ENCODE measurements at regions not wholly inside any gene's neighbourhood (a gene's known extent, or its start where the extent isn't known, plus 50 kb on each side); places are given as distances from the start of the nearest gene placed in this dataset.
"Not testable (repeated sequence)": the region's sequence is repeated elsewhere in the genome, so short reads cannot be mapped to it uniquely, and the experiment has no call there.

DNA sequence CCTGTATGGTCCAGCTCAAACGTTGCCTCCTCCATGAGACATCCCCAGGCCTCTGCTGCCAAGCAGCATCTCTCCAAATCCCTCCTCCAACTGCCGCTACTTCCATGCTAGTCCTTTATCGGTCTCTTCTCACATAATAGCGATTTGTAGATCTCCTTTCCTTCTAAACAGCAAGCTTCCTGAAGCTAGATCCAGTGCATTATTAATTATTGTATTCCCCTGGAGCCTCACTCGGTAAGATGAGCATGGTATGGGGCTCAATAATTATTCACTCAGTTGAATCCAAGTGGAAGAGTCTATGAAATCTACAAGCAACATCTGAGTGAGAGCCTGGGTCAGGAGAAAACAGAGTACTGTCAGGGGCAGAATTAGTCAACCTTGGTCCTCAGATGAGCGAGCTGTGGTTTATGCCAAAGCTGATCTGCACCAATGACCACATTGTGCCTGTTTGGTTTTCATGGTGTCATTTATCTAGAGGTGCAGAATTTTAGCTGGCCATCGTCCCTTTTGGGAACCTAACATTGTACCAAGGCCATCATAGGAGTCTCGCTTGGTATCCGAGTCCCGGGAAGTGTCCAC is 93.8 kb upstream of the UBE2E1 start:
- no peak for DNase-seq
- Histone ChIP-seq H3K4me1 (ENCODE audit: control insufficient read depth, insufficient read depth, low read length) (no peaks in the 10 kb centered on the region), H3K27ac (ENCODE audit: low read length) (no peak overlapping the region), H3K9me3 (ENCODE audit: control insufficient read depth, low read length) (no peaks in the 10 kb centered on the region), H3K4me3 (ENCODE audit: low read length) (no peak overlapping the region), H3K27me3 (ENCODE audit: control insufficient read depth, insufficient read depth) (no peaks in the 10 kb centered on the region)
- intact Hi-C loops (cut with DNase I), result loop anchor here in 1 of 4 donors (10.0 kb wide), 1 partner anchor 63 kb away; no protein-coding TSS in a partner anchor
- 68% methylated on average over 10 of the region's 10 CpGs for WGBS
- ATAC-seq, result peak; percentile 45 to 56

DNA sequence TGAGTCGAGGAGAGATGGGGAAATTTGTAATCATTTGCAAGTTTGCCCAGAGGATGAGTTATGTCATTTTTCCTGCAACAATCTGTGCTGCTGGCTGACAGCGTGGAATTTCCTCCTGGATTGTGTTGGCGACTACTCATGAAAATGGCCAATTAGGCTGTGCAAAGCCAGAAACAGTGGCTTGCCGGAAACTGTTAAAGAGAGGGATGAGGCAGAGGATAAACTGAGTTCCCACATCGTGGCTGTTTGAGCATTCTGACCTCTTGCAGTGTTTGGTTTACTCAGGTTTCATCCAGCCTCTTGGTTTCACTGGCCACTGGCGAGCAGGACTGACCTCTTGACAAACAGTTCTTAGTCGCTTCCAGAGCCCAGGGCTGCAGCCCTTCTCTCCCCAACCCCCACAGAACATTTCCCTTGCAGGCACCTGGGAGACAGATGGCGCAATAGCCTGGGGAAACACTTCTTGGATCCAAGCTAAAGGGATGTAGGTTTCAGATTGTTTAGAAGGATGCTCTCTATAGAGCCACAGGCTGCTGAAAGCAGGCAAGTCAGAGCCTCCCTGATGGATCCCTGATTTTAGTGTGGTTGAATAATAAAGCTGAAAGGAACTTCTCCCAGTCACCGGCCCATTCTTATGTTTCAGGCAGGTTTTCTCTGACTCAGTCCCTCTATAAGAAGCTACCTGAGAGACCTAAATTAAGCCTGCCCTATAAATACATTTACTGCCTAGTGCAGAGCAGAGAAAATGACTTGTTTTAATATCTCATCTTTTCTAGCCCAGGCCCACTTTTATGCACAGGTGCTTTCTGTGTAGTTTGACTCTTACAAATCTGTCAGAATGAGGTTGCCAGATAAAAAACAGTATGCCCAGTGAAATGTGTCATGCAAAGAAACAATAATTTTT is 92.8 kb upstream of the UBE2E1 start:
- DNase-seq, result peak in 2 of 3 donors; percentile 44 to 62
- WGBS, result 24% methylated on average over 9 of the region's 9 CpGs
- Histone ChIP-seq H3K27ac (ENCODE audit: low read length) (no peak overlapping the region), H3K9me3 (ENCODE audit: control insufficient read depth, low read length) (no peaks in the 10 kb centered on the region), H3K27me3 (ENCODE audit: control insufficient read depth, insufficient read depth) (no peaks in the 10 kb centered on the region), H3K4me3 (ENCODE audit: low read length) (no peak overlapping the region), H3K4me1 (ENCODE audit: control insufficient read depth, insufficient read depth, low read length) (no peaks in the 10 kb centered on the region)
- ATAC-seq, result peak; percentile 80 to 86
- intact Hi-C loops (cut with DNase I), result loop anchor here in 1 of 4 donors (10.0 kb wide), 1 partner anchor 62 kb away; no protein-coding TSS in a partner anchor

DNA sequence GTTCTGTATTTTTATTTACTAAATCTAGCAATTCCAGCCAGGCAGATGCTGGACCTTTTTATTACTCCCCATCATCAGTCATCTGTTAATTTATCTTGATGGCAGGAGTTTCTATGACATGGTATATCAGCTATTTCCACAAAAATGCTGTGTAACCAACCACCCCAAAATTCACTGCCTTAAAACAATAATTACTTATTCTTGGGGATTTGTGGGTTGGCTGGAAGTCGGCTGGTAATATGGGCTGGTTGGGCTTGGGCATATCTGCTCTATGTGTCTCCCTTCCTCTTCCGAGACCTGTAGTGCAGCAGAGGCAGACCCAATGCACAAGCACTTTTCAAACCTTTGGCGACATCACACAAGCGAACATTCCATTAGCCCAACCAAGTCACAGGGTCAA is 92.1 kb upstream of the UBE2E1 start:
- H3K9me3 ChIP-seq (ENCODE audit: control insufficient read depth, low read length), result no peaks in the 10 kb centered on the region
- DNase-seq (no peak), ATAC-seq (no peak)
- no peaks in the 10 kb centered on the region for H3K27me3 ChIP-seq (ENCODE audit: control insufficient read depth, insufficient read depth)
- H3K27ac ChIP-seq (ENCODE audit: low read length), result no peak overlapping the region
- intact Hi-C loops (cut with DNase I), result loop anchor here in 1 of 4 donors (10.0 kb wide), 1 partner anchor 61 kb away; no protein-coding TSS in a partner anchor
- no peaks in the 10 kb centered on the region for H3K4me1 ChIP-seq (ENCODE audit: control insufficient read depth, insufficient read depth, low read length)
- H3K4me3 ChIP-seq (ENCODE audit: low read length), result no peak overlapping the region
- 93% methylated on average over 4 of the region's 4 CpGs for WGBS

DNA sequence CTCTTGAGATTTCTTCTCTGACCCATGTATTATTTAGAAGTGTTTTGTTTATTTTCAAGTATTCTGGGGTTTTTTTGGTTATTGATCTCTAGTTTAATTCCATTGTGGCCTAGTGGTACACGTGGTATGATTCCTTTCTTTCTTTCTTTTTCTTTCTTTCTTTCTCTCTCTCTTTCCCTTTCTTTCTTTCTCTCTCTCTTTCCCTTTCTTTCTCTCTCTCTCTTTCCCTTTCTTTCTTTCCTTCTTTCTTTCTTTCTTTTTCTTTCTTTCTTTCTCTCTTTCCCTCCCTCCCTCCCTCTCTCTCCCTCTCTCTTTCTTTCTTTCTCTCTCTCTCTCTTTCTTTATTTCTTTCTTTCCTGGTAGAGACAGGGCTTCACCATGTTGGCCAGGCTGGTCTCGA is 85.7 kb upstream of the UBE2E1 start:
- Histone ChIP-seq H3K9me3 (ENCODE audit: control insufficient read depth, low read length) (no peaks in the 10 kb centered on the region), H3K27me3 (ENCODE audit: control insufficient read depth, insufficient read depth) (no peaks in the 10 kb centered on the region), H3K4me3 (ENCODE audit: low read length) (no peak overlapping the region), H3K4me1 (ENCODE audit: control insufficient read depth, insufficient read depth, low read length) (no peaks in the 10 kb centered on the region), H3K27ac (ENCODE audit: low read length) (no peak overlapping the region)
- DNase-seq (no peak), ATAC-seq (no peak)
- intact Hi-C loops (cut with DNase I), result no loop called here
- 95% methylated on average over 2 of the region's 2 CpGs for WGBS

DNA sequence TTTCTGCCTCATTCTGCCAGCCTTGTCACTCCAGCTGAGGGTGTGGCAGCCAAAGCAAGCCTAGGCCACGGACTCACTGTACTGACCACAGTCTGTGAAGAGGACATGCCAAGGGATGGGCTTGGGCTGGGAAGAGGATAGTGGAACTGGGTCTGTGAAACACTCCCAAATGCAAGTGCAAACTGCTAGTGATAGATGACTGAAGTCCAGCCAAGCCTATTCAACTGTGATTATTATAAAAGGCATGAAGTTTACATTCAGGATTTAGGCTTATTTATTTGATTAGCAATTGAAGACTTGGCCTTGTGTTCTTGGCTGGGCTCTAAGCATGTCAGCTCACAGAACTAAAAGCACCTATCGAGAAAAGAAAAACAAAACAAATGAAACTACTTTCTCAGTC is 84.9 kb upstream of the UBE2E1 start:
- Histone ChIP-seq H3K4me3 (ENCODE audit: low read length) (no peak overlapping the region), H3K27ac (ENCODE audit: low read length) (no peak overlapping the region), H3K9me3 (ENCODE audit: control insufficient read depth, low read length) (no peaks in the 10 kb centered on the region), H3K4me1 (ENCODE audit: control insufficient read depth, insufficient read depth, low read length) (no peaks in the 10 kb centered on the region), H3K27me3 (ENCODE audit: control insufficient read depth, insufficient read depth) (no peaks in the 10 kb centered on the region)
- intact Hi-C loops (cut with DNase I), result no loop called here
- DNase-seq (no peak), ATAC-seq (no peak)
- 85% methylated on average over 2 of the region's 2 CpGs for WGBS

DNA sequence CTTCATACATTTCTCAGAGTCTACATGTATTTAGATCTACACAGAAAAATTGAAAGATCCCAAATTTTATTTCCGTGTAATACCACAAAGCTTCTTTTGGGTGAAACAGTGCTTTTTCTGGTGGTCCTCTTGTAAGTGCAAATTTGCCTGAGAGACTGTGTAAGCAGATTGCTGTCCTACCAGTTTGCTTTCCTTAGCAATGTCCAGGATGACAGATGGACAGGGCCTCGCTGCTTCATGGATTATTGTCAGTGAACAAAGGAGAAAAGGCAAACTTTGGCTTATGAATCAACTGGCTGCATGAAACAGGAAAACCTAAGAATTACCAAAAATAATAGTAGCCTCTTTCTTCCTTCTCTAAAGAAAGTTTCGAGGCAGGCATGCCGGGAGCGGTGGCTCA is 82.6 kb upstream of the UBE2E1 start:
- no peak overlapping the region for H3K27ac ChIP-seq (ENCODE audit: low read length)
- ATAC-seq (no peak), DNase-seq (no peak)
- no peak overlapping the region for H3K4me3 ChIP-seq (ENCODE audit: low read length)
- intact Hi-C loops (cut with DNase I), result no loop called here
- 94% methylated on average over 5 of the region's 5 CpGs for WGBS
- no peaks in the 10 kb centered on the region for H3K4me1 ChIP-seq (ENCODE audit: control insufficient read depth, insufficient read depth, low read length)
- no peaks in the 10 kb centered on the region for H3K27me3 ChIP-seq (ENCODE audit: control insufficient read depth, insufficient read depth)
- no peaks in the 10 kb centered on the region for H3K9me3 ChIP-seq (ENCODE audit: control insufficient read depth, low read length)

DNA sequence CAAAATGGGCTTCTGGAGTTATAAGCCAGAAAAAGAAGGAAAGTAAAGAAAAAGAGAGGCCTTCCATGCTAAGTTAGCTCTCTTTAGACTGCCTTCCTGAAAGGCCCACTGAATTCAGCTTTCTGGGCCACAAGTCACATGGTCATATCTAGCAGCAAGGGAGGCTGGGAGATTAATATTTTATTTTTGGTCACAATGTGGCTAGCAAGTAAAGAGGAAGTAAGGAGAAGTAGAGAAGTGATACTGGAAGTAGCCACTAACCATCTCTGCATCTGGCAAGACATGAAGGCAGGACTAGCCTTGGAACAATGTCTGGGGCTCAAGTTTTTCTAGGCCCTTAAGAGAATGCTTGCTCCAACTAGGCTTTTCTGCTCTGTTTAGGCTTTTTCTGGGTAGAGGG is 81.8 kb upstream of the UBE2E1 start:
- Histone ChIP-seq H3K4me1 (ENCODE audit: control insufficient read depth, insufficient read depth, low read length) (no peaks in the 10 kb centered on the region), H3K27me3 (ENCODE audit: control insufficient read depth, insufficient read depth) (no peaks in the 10 kb centered on the region), H3K9me3 (ENCODE audit: control insufficient read depth, low read length) (no peaks in the 10 kb centered on the region), H3K4me3 (ENCODE audit: low read length) (no peak overlapping the region), H3K27ac (ENCODE audit: low read length) (no peak overlapping the region)
- DNase-seq (no peak), ATAC-seq (no peak)
- intact Hi-C loops (cut with DNase I), result no loop called here

DNA sequence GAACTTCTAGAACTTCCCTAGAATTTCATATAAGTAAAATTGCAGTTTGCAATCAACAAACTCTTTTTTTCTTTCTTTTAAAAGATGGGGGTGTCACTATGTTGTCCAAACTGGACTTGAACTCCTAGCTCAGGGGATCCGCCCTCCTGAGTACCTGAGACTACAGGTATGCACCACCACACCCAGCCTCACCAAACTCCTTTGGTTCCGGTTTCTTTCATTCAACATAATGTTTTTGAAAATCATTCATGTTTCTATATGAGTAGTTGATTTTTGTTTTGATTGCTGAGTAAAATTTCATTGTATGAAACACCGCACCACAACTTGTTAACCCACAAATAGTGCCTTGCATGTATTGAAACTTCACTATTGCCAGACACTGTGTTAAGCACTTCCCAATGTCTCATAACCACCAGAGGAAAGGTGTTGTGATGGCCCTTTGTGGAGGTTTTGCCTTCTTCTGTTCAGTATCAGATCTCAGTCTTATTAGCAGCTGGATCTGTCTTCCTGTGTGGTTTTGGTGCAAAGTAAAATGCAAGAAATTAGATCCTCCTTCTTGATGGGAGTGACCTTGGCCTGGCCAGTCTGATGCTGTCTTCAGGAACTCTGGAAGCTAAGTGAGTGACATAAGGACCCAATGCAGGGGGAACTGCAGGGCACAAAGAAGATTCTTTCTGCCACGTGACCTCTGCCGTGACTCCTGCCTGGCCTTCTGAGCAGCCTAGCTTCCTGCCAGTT is 78.8 kb upstream of the UBE2E1 start:
- H3K9me3 ChIP-seq (ENCODE audit: control insufficient read depth, low read length), result no peaks in the 10 kb centered on the region
- peak in 1 of 2 donors; percentile 36 for ATAC-seq
- intact Hi-C loops (cut with DNase I), result no loop called here
- H3K4me1 ChIP-seq (ENCODE audit: control insufficient read depth, insufficient read depth, low read length), result no peaks in the 10 kb centered on the region
- no peak for DNase-seq
- no peak overlapping the region for H3K4me3 ChIP-seq (ENCODE audit: low read length)
- no peaks in the 10 kb centered on the region for H3K27me3 ChIP-seq (ENCODE audit: control insufficient read depth, insufficient read depth)
- H3K27ac ChIP-seq (ENCODE audit: low read length), result no peak overlapping the region
- WGBS, result 75% methylated on average over 5 of the region's 5 CpGs

DNA sequence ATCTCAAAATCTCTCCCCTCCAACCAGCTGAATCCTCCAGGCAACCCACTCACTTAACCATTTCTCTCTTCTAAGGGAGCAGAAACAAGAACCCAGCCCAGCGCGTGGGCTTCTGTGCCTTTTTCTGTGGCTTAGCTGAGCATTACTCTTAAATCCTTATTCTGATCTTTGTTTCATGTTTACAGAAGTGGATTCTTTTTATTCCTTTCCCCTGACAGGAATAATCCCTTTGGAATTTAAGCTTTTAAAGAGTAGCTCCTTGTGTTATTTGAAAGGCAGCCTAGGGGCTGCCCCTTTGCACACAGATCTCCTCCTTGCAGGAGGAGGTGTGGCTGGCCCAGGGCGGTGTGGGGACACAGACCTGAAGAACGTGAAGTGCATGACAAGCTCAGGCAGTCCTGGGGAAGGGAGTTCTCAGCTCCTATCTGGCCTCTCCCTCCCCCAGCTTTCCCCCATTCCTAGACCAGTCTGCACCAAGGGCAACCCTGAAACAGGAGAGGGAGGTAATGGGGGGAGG is 77.1 kb upstream of the UBE2E1 start:
- intact Hi-C loops (cut with DNase I), result no loop called here
- Histone ChIP-seq H3K4me3 (ENCODE audit: low read length) (no peak overlapping the region), H3K9me3 (ENCODE audit: control insufficient read depth, low read length) (no peaks in the 10 kb centered on the region), H3K4me1 (ENCODE audit: control insufficient read depth, insufficient read depth, low read length) (no peaks in the 10 kb centered on the region), H3K27ac (ENCODE audit: low read length) (no peak overlapping the region), H3K27me3 (ENCODE audit: control insufficient read depth, insufficient read depth) (no peaks in the 10 kb centered on the region)
- ATAC-seq (no peak), DNase-seq (no peak)
- WGBS, result 91% methylated on average over 4 of the region's 4 CpGs

DNA sequence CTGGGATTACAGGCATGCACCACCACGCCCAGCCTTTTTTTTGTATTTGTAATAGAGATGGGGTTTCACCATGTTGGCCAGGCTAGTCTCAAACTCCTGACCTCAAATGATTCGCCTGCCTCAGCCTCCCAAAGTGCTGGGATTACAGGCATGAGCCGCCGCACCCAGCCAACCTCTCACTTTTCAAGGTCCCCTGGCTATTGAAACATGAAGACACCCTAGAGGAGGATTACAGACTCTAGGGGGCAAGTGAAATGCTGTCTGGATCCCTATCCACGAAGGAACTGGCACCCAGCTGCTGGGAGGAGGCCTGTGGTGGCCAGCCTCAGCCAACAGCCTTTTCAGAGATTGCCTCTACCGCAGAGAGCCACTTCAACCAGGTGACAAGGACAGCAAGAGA is 76.4 kb upstream of the UBE2E1 start:
- ATAC-seq; H3K9me3 ChIP-seq (ENCODE audit: control insufficient read depth, low read length); H3K4me1 ChIP-seq (ENCODE audit: control insufficient read depth, insufficient read depth, low read length); DNase-seq; H3K27ac ChIP-seq (ENCODE audit: low read length); H3K4me3 ChIP-seq (ENCODE audit: low read length); H3K27me3 ChIP-seq (ENCODE audit: control insufficient read depth, insufficient read depth); intact Hi-C loops (cut with DNase I): not testable (repeated sequence)
- WGBS, result 92% methylated on average over 6 of the region's 6 CpGs

DNA sequence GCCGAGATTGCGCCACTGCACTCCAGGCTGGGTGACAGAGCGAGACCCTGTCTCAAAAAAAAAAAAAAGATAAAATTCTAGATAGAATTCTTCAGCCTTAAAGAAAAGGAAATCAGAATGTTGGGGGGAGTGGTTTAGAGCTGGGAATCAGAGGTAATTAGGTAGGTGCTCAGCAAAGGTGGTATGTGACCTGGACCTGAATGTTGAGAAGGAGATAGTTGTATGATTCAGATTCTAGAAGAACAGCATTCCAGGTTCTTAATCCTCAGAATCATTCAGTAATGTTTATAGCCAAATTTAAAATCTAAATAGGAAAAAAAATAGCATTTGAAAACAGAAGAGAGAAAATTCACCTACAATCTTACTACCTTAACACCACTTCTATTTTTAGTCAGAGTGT is 71.3 kb upstream of the UBE2E1 start:
- no peak for ATAC-seq
- intact Hi-C loops (cut with DNase I), result no loop called here
- 96% methylated on average over 3 of the region's 3 CpGs for WGBS

More for the DNA sequence above, 71.3 kb upstream of the UBE2E1 start:
- DNase-seq, result no peak
- Histone ChIP-seq H3K4me3 (ENCODE audit: low read length) (no peak overlapping the region), H3K9me3 (ENCODE audit: control insufficient read depth, low read length) (no peaks in the 10 kb centered on the region), H3K27ac (ENCODE audit: low read length) (no peak overlapping the region), H3K4me1 (ENCODE audit: control insufficient read depth, insufficient read depth, low read length) (peaks cover 4% of the 10 kb centered on the region), H3K27me3 (ENCODE audit: control insufficient read depth, insufficient read depth) (no peaks in the 10 kb centered on the region)
